Ishikawa (cell line): ENCODE measurements at regions not wholly inside any gene's neighbourhood (a gene's known extent, or its start where the extent isn't known, plus 50 kb on each side); places are given as distances from the start of the nearest gene placed in this dataset.

Experiments used
- FOXM1 ChIP-seq: IDR thresholded peaks from 2 replicates; pipeline ENCODE4 v1.6.1; 2012; ENCODE audit warnings: low read depth, borderline replicate concordance
- REST ChIP-seq: IDR thresholded peaks from 2 replicates; pipeline ENCODE4 v1.6.1; 2012; ENCODE audit warnings: low read depth, mild to moderate bottlenecking
- TF ChIP-seq, protein P1 (sequence below): IDR thresholded peaks from 2 replicates; pipeline ENCODE4 v1.6.1; 2012

DNA sequence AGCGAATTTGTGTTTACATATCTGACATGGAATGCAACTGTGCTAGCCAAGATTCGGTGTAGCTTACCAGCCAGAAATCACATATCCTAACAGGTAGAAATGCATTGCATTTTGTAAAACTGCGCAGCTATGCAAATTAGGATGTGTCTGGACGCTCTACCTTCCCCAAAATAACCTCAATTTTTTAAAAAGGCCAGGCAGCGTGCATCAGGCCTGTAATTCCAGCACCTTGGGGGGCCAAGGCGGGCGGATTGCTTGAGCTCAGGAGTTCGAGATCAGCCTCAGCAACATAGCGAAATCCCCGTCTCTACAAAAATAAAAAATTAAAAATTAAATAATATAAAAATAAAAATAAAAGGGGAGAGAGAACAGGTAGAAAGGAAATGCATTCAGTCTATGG, 305.0 kb downstream of the TYW1 start:
- TF ChIP-seq FOXM1 (no peak), REST (no peak)
- TF ChIP-seq, protein P1, sequence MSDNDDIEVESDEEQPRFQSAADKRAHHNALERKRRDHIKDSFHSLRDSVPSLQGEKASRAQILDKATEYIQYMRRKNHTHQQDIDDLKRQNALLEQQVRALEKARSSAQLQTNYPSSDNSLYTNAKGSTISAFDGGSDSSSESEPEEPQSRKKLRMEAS = no peak
